Esophagus muscularis mucosa (tissue), 4 donors: ENCODE measurements at regions not wholly inside any gene's neighbourhood (a gene's known extent, or its start where the extent isn't known, plus 50 kb on each side); places are given as distances from the start of the nearest gene placed in this dataset.
"Not testable (repeated sequence)": the region's sequence is repeated elsewhere in the genome, so short reads cannot be mapped to it uniquely, and the experiment has no call there.

Source experiments
- DNase-seq: peaks from one replicate; pipeline ENCODE4 v3.0.0-alpha.2; 2017; ENCODE audit errors: extremely low spot score
- H3K27ac ChIP-seq, 4 donors: fragments of 200-600 bp; sonication (generic); replicated peaks in 1 of 4; 1 replicate in 3 of 4; 2 replicates in 1 of 4; pipeline ENCODE4 v1.5.1; 2016 to 2019; ENCODE audit warnings: mild to moderate bottlenecking in 1 of 4
- H3K27me3 ChIP-seq, 4 donors: fragments of 200-600 bp; sonication (generic); one replicate each; pipeline versions ENCODE4 v1.5.1 to v1.6.0; 2016 to 2019
- H3K36me3 ChIP-seq, 4 donors: fragments of 200-600 bp; sonication (generic); one replicate each; pipeline ENCODE4 v1.5.1; 2016 to 2019
- H3K4me1 ChIP-seq, 4 donors: fragments of 200-600 bp; sonication (generic); one replicate each; pipeline ENCODE4 v1.5.1; 2016 to 2019
- H3K4me3 ChIP-seq, 4 donors: fragments of 200-600 bp; sonication (generic); 1 replicate in 2 of 4; 2 replicates in 2 of 4; pipeline ENCODE4 v1.5.1; 2016 to 2019; ENCODE audit warnings: mild to moderate bottlenecking in 4 of 4, moderate library complexity in 1 of 4
- H3K9me3 ChIP-seq, 4 donors: fragments of 200-600 bp; sonication (generic); 1 replicate in 3 of 4; 2 replicates in 1 of 4; pipeline ENCODE4 v1.5.1; 2016 to 2019
- EP300 ChIP-seq: sonication (generic); formaldehyde crosslinking; IDR thresholded peaks from one replicate; pipeline ENCODE4 v1.6.1; 2017; ENCODE audit warnings: antibody characterized with exemption
- POLR2A ChIP-seq: fragments of 450-650 bp; IDR thresholded peaks from one replicate; pipeline ENCODE4 v1.6.1; 2017; ENCODE audit warnings: antibody characterized with exemption, moderate library complexity, mild to moderate bottlenecking, low read depth
- POLR2AphosphoS5 ChIP-seq, 2 donors: sonication (generic); formaldehyde crosslinking; IDR thresholded peaks; one replicate each; pipeline ENCODE4 v1.6.1; 2017; ENCODE audit warnings: antibody characterized with exemption in 2 of 2
- WGBS: methylation state at CpG from one replicate; pipeline ENCODE4 v1.1.5; 2018; 5-methylcytosine and 5-hydroxymethylcytosine counted together
- intact Hi-C: fragments of 100-400 bp; cut with DNase I; formaldehyde crosslinking; loops from one replicate; pipeline ENCODE4 v1.15.1; 2023
- TF ChIP-seq, protein P1 (sequence below), 3 experiments: fragments of 200-600 bp in 2 of 3; fragments of 450-650 bp in 1 of 3; sonication (generic) in 2 of 3; IDR thresholded peaks; one replicate each; pipeline ENCODE4 v1.5.1; 2017 to 2019; ENCODE audit warnings: antibody characterized with exemption in 3 of 3, mild to moderate bottlenecking in 2 of 3, moderate library complexity in 1 of 3

- 40% methylated on average over 14 of the region's 18 CpGs for WGBS
- peaks cover 0 to 5% (median 0%) of the 10 kb centered on the region in 4 donors for H3K9me3 ChIP-seq
- peaks cover 0 to 36% (median 29%) of the 10 kb centered on the region in 4 donors for H3K4me1 ChIP-seq
- TF ChIP-seq, protein P1, sequence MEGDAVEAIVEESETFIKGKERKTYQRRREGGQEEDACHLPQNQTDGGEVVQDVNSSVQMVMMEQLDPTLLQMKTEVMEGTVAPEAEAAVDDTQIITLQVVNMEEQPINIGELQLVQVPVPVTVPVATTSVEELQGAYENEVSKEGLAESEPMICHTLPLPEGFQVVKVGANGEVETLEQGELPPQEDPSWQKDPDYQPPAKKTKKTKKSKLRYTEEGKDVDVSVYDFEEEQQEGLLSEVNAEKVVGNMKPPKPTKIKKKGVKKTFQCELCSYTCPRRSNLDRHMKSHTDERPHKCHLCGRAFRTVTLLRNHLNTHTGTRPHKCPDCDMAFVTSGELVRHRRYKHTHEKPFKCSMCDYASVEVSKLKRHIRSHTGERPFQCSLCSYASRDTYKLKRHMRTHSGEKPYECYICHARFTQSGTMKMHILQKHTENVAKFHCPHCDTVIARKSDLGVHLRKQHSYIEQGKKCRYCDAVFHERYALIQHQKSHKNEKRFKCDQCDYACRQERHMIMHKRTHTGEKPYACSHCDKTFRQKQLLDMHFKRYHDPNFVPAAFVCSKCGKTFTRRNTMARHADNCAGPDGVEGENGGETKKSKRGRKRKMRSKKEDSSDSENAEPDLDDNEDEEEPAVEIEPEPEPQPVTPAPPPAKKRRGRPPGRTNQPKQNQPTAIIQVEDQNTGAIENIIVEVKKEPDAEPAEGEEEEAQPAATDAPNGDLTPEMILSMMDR (IDR thresholded peaks at IDR 0.05) = no peak
- TF ChIP-seq POLR2A (no peak), EP300 (no peak), POLR2AphosphoS5 (IDR thresholded peaks at IDR 0.05) (no peak)
- H3K36me3 ChIP-seq = no peaks in the 10 kb centered on the region
- no peak for DNase-seq
- intact Hi-C loops = no loop called here
- H3K4me3 ChIP-seq = no peak overlapping the region
- peaks cover 0 to 5% (median 0%) of the 10 kb centered on the region in 4 donors for H3K27me3 ChIP-seq
- no peak overlapping the region for H3K27ac ChIP-seq
Measured at GRCh38 chr7:131829947-131830558, 273.6 kb upstream of the PODXL start.

GRCh38 chr7:131827421-131827820 lies 271.0 kb upstream of the PODXL start:
- no peaks in the 10 kb centered on the region for H3K36me3 ChIP-seq
- intact Hi-C loops = no loop called here
- peaks cover 0 to 5% (median 0%) of the 10 kb centered on the region in 4 donors for H3K9me3 ChIP-seq
- H3K27ac ChIP-seq = peak overlapping the region; percentile 12 to 75 (median 64)
- no peak overlapping the region for H3K4me3 ChIP-seq
- H3K4me1 ChIP-seq = peaks cover 0 to 36% (median 29%) of the 10 kb centered on the region in 4 donors
- DNase-seq = no peak
- TF ChIP-seq, protein P1 (IDR thresholded peaks at IDR 0.05) = no peak
- no peak for TF ChIP-seq POLR2A
- no peak for TF ChIP-seq POLR2AphosphoS5 (IDR thresholded peaks at IDR 0.05)
- no peak for TF ChIP-seq EP300
- 81% methylated on average over 5 of the region's 5 CpGs for WGBS
- peaks cover 0 to 5% (median 0%) of the 10 kb centered on the region in 4 donors for H3K27me3 ChIP-seq

- Histone ChIP-seq H3K4me1 (peaks cover 0 to 36% (median 29%) of the 10 kb centered on the region in 4 donors), H3K9me3 (peaks cover 0 to 5% (median 0%) of the 10 kb centered on the region in 4 donors), H3K27ac (peak overlapping the region; percentile 12 to 75 (median 64)), H3K27me3 (peaks cover 0 to 5% (median 0%) of the 10 kb centered on the region in 4 donors), H3K4me3 (no peak overlapping the region), H3K36me3 (no peaks in the 10 kb centered on the region)
- 41% methylated on average over 8 of the region's 8 CpGs for WGBS
- intact Hi-C loops = no loop called here
- no peak for DNase-seq
- TF ChIP-seq POLR2AphosphoS5 (IDR thresholded peaks at IDR 0.05) (peak; percentile 12 to 40), POLR2A (no peak), EP300 (peak; percentile 25)
- TF ChIP-seq, protein P1 (IDR thresholded peaks at IDR 0.05) = no peak
Measured at GRCh38 chr7:131826960-131827359, 270.5 kb upstream of the PODXL start.

DNA sequence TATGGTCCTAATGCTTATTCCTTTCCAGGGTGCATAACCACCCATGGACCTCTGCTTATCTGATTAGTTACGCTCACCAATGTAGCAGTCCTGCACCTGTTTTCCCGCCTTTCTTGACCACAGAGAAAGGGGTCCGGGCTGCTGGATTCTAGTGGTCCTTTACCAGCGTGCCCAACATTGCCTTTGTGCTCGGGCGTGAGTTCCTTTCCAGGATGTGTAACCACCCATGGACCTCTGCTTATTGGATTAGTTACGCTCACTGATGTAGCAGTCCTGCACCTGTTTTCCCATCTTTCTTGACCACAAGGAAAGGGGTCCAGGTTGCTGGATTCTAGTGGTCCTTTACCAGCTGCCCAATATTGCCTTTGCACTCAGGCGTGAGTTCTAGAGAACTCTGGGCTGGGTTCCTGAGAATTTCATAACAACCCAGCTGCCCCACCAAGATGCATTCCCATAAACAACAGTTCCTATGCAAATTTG lies 267.6 kb upstream of the PODXL start:
- intact Hi-C loops, H3K4me3 ChIP-seq, H3K27me3 ChIP-seq, H3K9me3 ChIP-seq, H3K36me3 ChIP-seq, H3K27ac ChIP-seq, DNase-seq: not testable (repeated sequence)
- peaks cover 0 to 19% (median 18%) of the 10 kb centered on the region in 4 donors for H3K4me1 ChIP-seq
- 85% methylated on average over 5 of the region's 8 CpGs for WGBS

GRCh38 chr7:131819891-131820290 lies 263.5 kb upstream of the PODXL start:
- H3K36me3 ChIP-seq = no peaks in the 10 kb centered on the region
- no peaks in the 10 kb centered on the region for H3K9me3 ChIP-seq
- H3K4me1 ChIP-seq = no peaks in the 10 kb centered on the region
- TF ChIP-seq POLR2A = no peak
- TF ChIP-seq EP300 = no peak
- TF ChIP-seq POLR2AphosphoS5 (IDR thresholded peaks at IDR 0.05) = no peak
- TF ChIP-seq, protein P1 (IDR thresholded peaks at IDR 0.05) = no peak
- WGBS = 58% methylated on average over 4 of the region's 4 CpGs
- H3K27me3 ChIP-seq = no peaks in the 10 kb centered on the region
- H3K27ac ChIP-seq = no peak overlapping the region
- DNase-seq = no peak
- intact Hi-C loops = no loop called here
- H3K4me3 ChIP-seq = no peak overlapping the region
